Mesenchymal stem cell (in vitro differentiated cells and primary cell): ENCODE measurements at regions not wholly inside any gene's neighbourhood (a gene's known extent, or its start where the extent isn't known, plus 50 kb on each side); places are given as distances from the start of the nearest gene placed in this dataset.
A peak's percentile ranks its signal among the peaks of the same experiment; 100 is the strongest.

ENCODE experiments used
- DNase-seq: peaks from one replicate; pipeline ENCODE4 v3.0.0-alpha.2; 2013
- H2AFZ ChIP-seq: one replicate; pipeline ENCODE4 v1.6.1; 2013; ENCODE audit warnings: low read depth, mild to moderate bottlenecking, control low read depth, inconsistent platforms, low read length, moderate library complexity
- H2AK5ac ChIP-seq: 2 replicates; pipeline ENCODE4 v1.6.1; 2013; ENCODE audit warnings: low read length, moderate library complexity, mild to moderate bottlenecking, inconsistent platforms; ENCODE audit not compliant: severe bottlenecking
- H2BK120ac ChIP-seq: one replicate; pipeline ENCODE4 v1.6.1; 2013; ENCODE audit warnings: low read depth, mild to moderate bottlenecking, inconsistent platforms, low read length, moderate library complexity
- H2BK12ac ChIP-seq, 2 experiments: one replicate each; pipeline ENCODE4 v1.6.1; 2013; ENCODE audit warnings: inconsistent platforms in 2 of 2, low read length in 2 of 2, mild to moderate bottlenecking in 2 of 2, moderate library complexity in 2 of 2, control low read depth in 1 of 2
- H2BK15ac ChIP-seq: one replicate; pipeline ENCODE4 v1.6.1; 2013; ENCODE audit warnings: mild to moderate bottlenecking, low read depth, inconsistent platforms; ENCODE audit not compliant: poor library complexity, severe bottlenecking
- H2BK5ac ChIP-seq: 2 replicates; pipeline ENCODE4 v1.6.1; 2013; ENCODE audit warnings: low read depth, mild to moderate bottlenecking, low read length, control low read depth, inconsistent platforms; ENCODE audit not compliant: poor library complexity, severe bottlenecking
- H3K14ac ChIP-seq, 2 experiments: one replicate each; pipeline ENCODE4 v1.6.1; 2013; ENCODE audit warnings: inconsistent platforms in 2 of 2, low read length in 2 of 2, control low read depth in 1 of 2, mild to moderate bottlenecking in 1 of 2, moderate library complexity in 1 of 2
- H3K18ac ChIP-seq, 2 experiments: one replicate each; pipeline ENCODE4 v1.6.1; 2013; ENCODE audit warnings: inconsistent platforms in 2 of 2, low read length in 2 of 2, control low read depth in 1 of 2, low read depth in 1 of 2, mild to moderate bottlenecking in 1 of 2
- H3K23ac ChIP-seq, 2 experiments: one replicate each; pipeline ENCODE4 v1.6.1; 2013; ENCODE audit warnings: inconsistent platforms in 2 of 2, low read length in 2 of 2, mild to moderate bottlenecking in 2 of 2, moderate library complexity in 2 of 2, control low read depth in 1 of 2
- H3K27ac ChIP-seq: 2 replicates; pipeline ENCODE4 v1.5.1; 2013; ENCODE audit warnings: mild to moderate bottlenecking, moderate library complexity, low read length, control low read depth, inconsistent platforms; ENCODE audit not compliant: poor library complexity, severe bottlenecking
- H3K27me3 ChIP-seq, 2 experiments: 2 replicates each; pipeline versions ENCODE4 v1.6.1 to v1.7.0; 2013; ENCODE audit warnings: low read length in 2 of 2, mild to moderate bottlenecking in 2 of 2, moderate library complexity in 2 of 2, control low read depth in 1 of 2, inconsistent platforms in 1 of 2; ENCODE audit not compliant: control insufficient read depth in 1 of 2, insufficient read depth in 1 of 2
- H3K36me3 ChIP-seq, 2 experiments: 2 replicates each; pipeline versions ENCODE4 v1.6.1 to v1.7.0; 2013; ENCODE audit warnings: low read length in 2 of 2, control low read depth in 1 of 2, inconsistent platforms in 1 of 2, low read depth in 1 of 2, mild to moderate bottlenecking in 1 of 2; ENCODE audit not compliant: insufficient read depth in 2 of 2, control insufficient read depth in 1 of 2
- H3K4ac ChIP-seq, 2 experiments: one replicate each; pipeline ENCODE4 v1.6.1; 2013; ENCODE audit warnings: inconsistent platforms in 2 of 2, low read length in 2 of 2, mild to moderate bottlenecking in 2 of 2, moderate library complexity in 2 of 2, control low read depth in 1 of 2, low read depth in 1 of 2
- H3K4me1 ChIP-seq: 2 replicates; pipeline ENCODE4 v1.6.1; 2013; ENCODE audit warnings: low read depth, low read length, control low read depth; ENCODE audit not compliant: control insufficient read depth, insufficient read depth
- H3K4me2 ChIP-seq: 2 replicates; pipeline ENCODE4 v1.6.1; 2013; ENCODE audit warnings: low read length, mild to moderate bottlenecking, inconsistent platforms; ENCODE audit not compliant: poor library complexity, severe bottlenecking
- H3K4me3 ChIP-seq, 2 experiments: 2 replicates each; pipeline versions ENCODE4 v1.5.1 to v1.7.0; 2013; ENCODE audit warnings: low read length in 2 of 2, mild to moderate bottlenecking in 2 of 2, control low read depth in 1 of 2, low read depth in 1 of 2; ENCODE audit not compliant: insufficient read depth in 1 of 2
- H3K79me1 ChIP-seq: replicated peaks from 2 replicates; pipeline ENCODE4 v1.6.1; 2013; ENCODE audit warnings: mild to moderate bottlenecking, control low read depth, low read length, inconsistent platforms; ENCODE audit not compliant: poor library complexity, severe bottlenecking
- H3K9ac ChIP-seq: 2 replicates; pipeline ENCODE4 v1.7.0; 2013; ENCODE audit warnings: mild to moderate bottlenecking, low read length, moderate library complexity
- H3K9me3 ChIP-seq: 2 replicates; pipeline ENCODE4 v1.7.0; 2013; ENCODE audit warnings: mild to moderate bottlenecking, low read length; ENCODE audit not compliant: control insufficient read depth
- H4K8ac ChIP-seq: one replicate; pipeline ENCODE4 v1.6.1; 2013; ENCODE audit warnings: inconsistent platforms, mild to moderate bottlenecking, low read length, moderate library complexity
- H4K91ac ChIP-seq: one replicate; pipeline ENCODE4 v1.6.1; 2013; ENCODE audit warnings: mild to moderate bottlenecking, low read length, inconsistent platforms
- WGBS: methylation state at CpG from one replicate; pipeline ENCODE4 v1.1.7; 2013; ENCODE audit warnings: mixed read lengths; 5-methylcytosine and 5-hydroxymethylcytosine counted together

- Histone ChIP-seq H3K9ac (no peak overlapping the region), H2BK5ac (no peak overlapping the region), H3K4me2 (no peak overlapping the region), H2BK120ac (no peak overlapping the region), H2AK5ac (no peak overlapping the region), H3K18ac (no peak overlapping the region), H2BK12ac (no peak overlapping the region), H2BK15ac (no peak overlapping the region), H2AFZ (no peak overlapping the region), H3K14ac (no peak overlapping the region), H3K36me3 (no peaks in the 10 kb centered on the region), H3K27ac (no peak overlapping the region), H3K4ac (no peak overlapping the region), H3K4me1 (peaks cover 3% of the 10 kb centered on the region), H3K79me1 (peaks cover 1% of the 10 kb centered on the region), H3K23ac (no peak overlapping the region), H3K27me3 (no peaks in the 10 kb centered on the region), H4K8ac (no peak overlapping the region), H4K91ac (no peak overlapping the region), H3K9me3 (no peaks in the 10 kb centered on the region), H3K4me3 (no peak overlapping the region)
- WGBS = 97% methylated on average over 4 of the region's 4 CpGs
- no peak for DNase-seq
Measured at GRCh38 chr6:143591441-143591840, 79.9 kb upstream of the FUCA2 start.

DNA sequence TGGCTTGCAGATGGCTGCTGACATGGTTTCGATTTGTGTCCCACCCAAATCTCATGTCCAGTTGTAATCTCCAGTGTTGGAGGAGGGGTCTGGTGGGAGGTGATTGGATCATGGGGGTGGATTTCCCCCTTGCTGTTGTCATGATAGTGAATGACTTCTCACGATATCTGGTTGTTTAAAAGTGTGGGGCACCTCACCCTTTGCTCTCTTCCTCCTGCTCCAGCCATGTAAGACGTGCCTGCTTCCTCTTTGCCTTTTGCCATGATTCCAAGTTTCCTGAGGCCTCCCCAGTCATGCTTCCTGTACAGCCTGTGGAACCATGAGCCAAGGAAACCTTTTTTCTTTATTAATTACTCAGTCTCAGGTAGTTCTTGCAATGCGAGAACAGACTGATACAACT is 77.6 kb upstream of the FUCA2 start:
- no peak overlapping the region for H2BK12ac ChIP-seq
- H3K9ac ChIP-seq = no peak overlapping the region
- no peak overlapping the region for H3K4me3 ChIP-seq
- no peak overlapping the region for H2AK5ac ChIP-seq
- no peak overlapping the region for H4K91ac ChIP-seq
- H2BK120ac ChIP-seq = no peak overlapping the region
- no peaks in the 10 kb centered on the region for H3K27me3 ChIP-seq
- no peak overlapping the region for H2AFZ ChIP-seq
- H3K4ac ChIP-seq = no peak overlapping the region
- H2BK5ac ChIP-seq = no peak overlapping the region
- WGBS = 86% methylated on average over 4 of the region's 4 CpGs
- H3K27ac ChIP-seq = no peak overlapping the region
- no peaks in the 10 kb centered on the region for H3K79me1 ChIP-seq
- H2BK15ac ChIP-seq = no peak overlapping the region
- peaks cover under 1% of the 10 kb centered on the region for H3K4me1 ChIP-seq
- no peak overlapping the region for H3K14ac ChIP-seq
- H3K18ac ChIP-seq = no peak overlapping the region
- DNase-seq = no peak
- no peaks in the 10 kb centered on the region for H3K9me3 ChIP-seq
- no peak overlapping the region for H3K23ac ChIP-seq
- no peaks in the 10 kb centered on the region for H3K36me3 ChIP-seq
- H4K8ac ChIP-seq = peak overlapping the region; percentile 47
- no peak overlapping the region for H3K4me2 ChIP-seq

- Histone ChIP-seq H3K14ac (no peak overlapping the region), H2BK5ac (no peak overlapping the region), H3K4me3 (no peak overlapping the region), H4K8ac (no peak overlapping the region), H3K27ac (no peak overlapping the region), H2BK120ac (no peak overlapping the region), H3K4me1 (peaks cover 1% of the 10 kb centered on the region), H3K9me3 (no peaks in the 10 kb centered on the region), H2AK5ac (no peak overlapping the region), H3K27me3 (no peaks in the 10 kb centered on the region), H2BK12ac (no peak overlapping the region), H4K91ac (no peak overlapping the region), H2AFZ (no peak overlapping the region), H3K23ac (no peak overlapping the region), H3K4me2 (no peak overlapping the region), H2BK15ac (no peak overlapping the region), H3K9ac (no peak overlapping the region), H3K18ac (no peak overlapping the region), H3K36me3 (no peaks in the 10 kb centered on the region), H3K4ac (no peak overlapping the region), H3K79me1 (no peaks in the 10 kb centered on the region)
- DNase-seq = no peak
- 90% methylated on average over 3 of the region's 6 CpGs for WGBS
Measured at GRCh38 chr6:143586557-143586956, 75.0 kb upstream of the FUCA2 start.

GRCh38 chr6:143585716-143586115 is 74.2 kb upstream of the FUCA2 start:
- no peak overlapping the region for H2AFZ ChIP-seq
- H3K14ac ChIP-seq = no peak overlapping the region
- peaks cover 3% of the 10 kb centered on the region for H3K9me3 ChIP-seq
- no peak for DNase-seq
- H2BK5ac ChIP-seq = no peak overlapping the region
- H3K9ac ChIP-seq = peak overlapping the region; percentile 4
- H3K23ac ChIP-seq = no peak overlapping the region
- no peak overlapping the region for H3K27ac ChIP-seq
- no peaks in the 10 kb centered on the region for H3K79me1 ChIP-seq
- no peaks in the 10 kb centered on the region for H3K27me3 ChIP-seq
- H2AK5ac ChIP-seq = no peak overlapping the region
- H4K8ac ChIP-seq = no peak overlapping the region
- no peak overlapping the region for H2BK12ac ChIP-seq
- no peak overlapping the region for H2BK15ac ChIP-seq
- H4K91ac ChIP-seq = no peak overlapping the region
- H3K18ac ChIP-seq = no peak overlapping the region
- no peak overlapping the region for H3K4me3 ChIP-seq
- WGBS = 100% methylated on average over 4 of the region's 4 CpGs
- no peak overlapping the region for H2BK120ac ChIP-seq
- H3K4ac ChIP-seq = no peak overlapping the region
- no peaks in the 10 kb centered on the region for H3K36me3 ChIP-seq
- peaks cover 1% of the 10 kb centered on the region for H3K4me1 ChIP-seq
- H3K4me2 ChIP-seq = no peak overlapping the region
